Endodermal cell (in vitro differentiated cells): ENCODE measurements at regions not wholly inside any gene's neighbourhood (a gene's known extent, or its start where the extent isn't known, plus 50 kb on each side); places are given as distances from the start of the nearest gene placed in this dataset.
"Not testable (repeated sequence)": the region's sequence is repeated elsewhere in the genome, so short reads cannot be mapped to it uniquely, and the experiment has no call there.

Source experiments
- DNase-seq: peaks from one replicate; pipeline ENCODE4 v3.0.0-alpha.2; 2017
- H3K27ac ChIP-seq: 2 replicates; pipeline ENCODE4 v1.5.1; 2013; ENCODE audit warnings: mild to moderate bottlenecking, low read depth, low read length, moderate library complexity
- H3K27me3 ChIP-seq: 2 replicates; pipeline ENCODE4 v1.6.1; 2013; ENCODE audit warnings: mild to moderate bottlenecking, low read length, moderate library complexity; ENCODE audit not compliant: insufficient read depth, control insufficient read depth, poor library complexity, severe bottlenecking
- H3K36me3 ChIP-seq: 2 replicates; pipeline ENCODE4 v1.7.0; 2013; ENCODE audit warnings: mild to moderate bottlenecking, low read length, moderate library complexity; ENCODE audit not compliant: control insufficient read depth, insufficient read depth
- H3K4me1 ChIP-seq: one replicate; pipeline ENCODE4 v1.7.0; 2013; ENCODE audit warnings: low read length; ENCODE audit not compliant: control insufficient read depth, insufficient read depth
- H3K4me3 ChIP-seq: 2 replicates; pipeline ENCODE4 v1.5.1; 2013; ENCODE audit warnings: mild to moderate bottlenecking, low read length, moderate library complexity
- H3K9ac ChIP-seq: 2 replicates; pipeline ENCODE4 v1.6.1; 2013; ENCODE audit warnings: mild to moderate bottlenecking, low read length, moderate library complexity; ENCODE audit not compliant: poor library complexity, severe bottlenecking; ENCODE audit errors: extremely low read depth
- H3K9me3 ChIP-seq: 2 replicates; pipeline ENCODE4 v1.6.1; 2013; ENCODE audit warnings: mild to moderate bottlenecking, low read length, moderate library complexity; ENCODE audit not compliant: control insufficient read depth
- H3K27ac Mint-ChIP-seq: 2 replicates; pipeline ENCODE4 v1.8.0; 2020; ENCODE audit warnings: mixed read lengths
- H3K27me3 Mint-ChIP-seq: 2 replicates; pipeline ENCODE4 v1.8.0; 2021; ENCODE audit warnings: mild to moderate bottlenecking, mixed read lengths; ENCODE audit not compliant: insufficient read depth
- H3K36me3 Mint-ChIP-seq: 2 replicates; pipeline ENCODE4 v1.8.0; 2020; ENCODE audit warnings: low read depth, mixed read lengths
- H3K4me1 Mint-ChIP-seq: 2 replicates; pipeline ENCODE4 v1.8.0; 2020; ENCODE audit warnings: mixed read lengths
- H3K4me3 Mint-ChIP-seq: 2 replicates; pipeline ENCODE4 v1.8.0; 2020; ENCODE audit warnings: mild to moderate bottlenecking, moderate library complexity, mixed read lengths
- H3K9me3 Mint-ChIP-seq: 2 replicates; pipeline ENCODE4 v1.8.0; 2020; ENCODE audit warnings: mild to moderate bottlenecking, mixed read lengths
- WGBS, 2 experiments: methylation state at CpG; one replicate each; pipeline versions ENCODE4 v1.1.5 to v1.1.7; 2013; ENCODE audit warnings: missing lambda C conversion rate in 2 of 2, mixed read lengths in 1 of 2; ENCODE audit not compliant: insufficient coverage in 1 of 2, insufficient read length in 1 of 2; 5-methylcytosine and 5-hydroxymethylcytosine counted together

DNA sequence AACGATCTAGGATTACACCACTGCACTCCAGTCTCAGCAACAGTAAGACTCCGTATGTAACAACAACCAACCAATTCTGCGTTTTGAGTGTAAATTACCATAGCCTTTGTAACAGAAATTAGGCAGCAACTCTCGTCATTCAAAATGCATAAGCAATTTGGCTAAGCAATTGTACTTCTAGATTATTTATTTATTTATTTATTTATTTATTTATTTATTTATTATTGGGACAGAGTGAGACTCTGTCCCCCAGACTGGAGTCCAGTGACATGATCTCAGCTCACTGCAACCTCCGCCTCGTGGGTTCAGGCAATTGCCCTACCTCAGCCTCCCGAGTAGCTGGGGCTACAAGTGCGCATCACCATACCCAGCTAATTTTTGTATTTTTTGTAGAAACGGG lies 217.7 kb downstream of the POTEG start:
- not testable (repeated sequence) for H3K27me3 Mint-ChIP-seq, H3K9me3 ChIP-seq, H3K36me3 ChIP-seq, H3K4me1 ChIP-seq, H3K4me1 Mint-ChIP-seq, H3K27me3 ChIP-seq, H3K4me3 ChIP-seq, H3K27ac Mint-ChIP-seq, DNase-seq, H3K36me3 Mint-ChIP-seq, H3K9ac ChIP-seq, H3K4me3 Mint-ChIP-seq, H3K27ac ChIP-seq
- peaks cover 14% of the 10 kb centered on the region for H3K9me3 Mint-ChIP-seq
- WGBS, 2 experiments = no CpG with 5 or more reads among the region's 9 CpGs

DNA sequence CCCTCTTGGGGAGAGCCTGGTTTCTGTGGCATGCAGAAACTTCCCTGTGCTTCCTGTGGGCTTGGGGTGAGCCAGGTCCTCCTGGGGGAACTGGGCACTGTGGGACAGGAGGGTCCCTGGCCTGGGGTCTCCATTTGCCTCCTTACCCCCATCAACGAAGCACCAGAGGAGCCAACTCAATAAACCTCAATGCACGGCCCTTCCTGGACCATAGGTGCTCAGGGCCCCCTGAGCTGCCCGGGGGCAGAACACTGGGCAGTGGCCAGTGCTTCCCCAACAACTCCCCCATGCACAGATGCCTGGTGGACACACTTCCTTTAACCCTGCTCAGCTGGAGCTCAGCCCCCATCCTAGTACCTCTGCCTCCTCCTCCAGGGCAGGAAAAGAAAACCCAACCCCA lies 214.7 kb downstream of the POTEG start:
- H3K4me1 ChIP-seq, H3K27me3 Mint-ChIP-seq, H3K4me3 Mint-ChIP-seq, H3K36me3 ChIP-seq, H3K27ac ChIP-seq, H3K9ac ChIP-seq, H3K27ac Mint-ChIP-seq, DNase-seq, H3K4me3 ChIP-seq, H3K36me3 Mint-ChIP-seq, H3K9me3 ChIP-seq, H3K9me3 Mint-ChIP-seq, H3K4me1 Mint-ChIP-seq, H3K27me3 ChIP-seq: not testable (repeated sequence)
- 83% methylated on average over 3 of the region's 3 CpGs; no CpG with 5 or more reads in 1 of the 2 experiments for WGBS, 2 experiments

DNA sequence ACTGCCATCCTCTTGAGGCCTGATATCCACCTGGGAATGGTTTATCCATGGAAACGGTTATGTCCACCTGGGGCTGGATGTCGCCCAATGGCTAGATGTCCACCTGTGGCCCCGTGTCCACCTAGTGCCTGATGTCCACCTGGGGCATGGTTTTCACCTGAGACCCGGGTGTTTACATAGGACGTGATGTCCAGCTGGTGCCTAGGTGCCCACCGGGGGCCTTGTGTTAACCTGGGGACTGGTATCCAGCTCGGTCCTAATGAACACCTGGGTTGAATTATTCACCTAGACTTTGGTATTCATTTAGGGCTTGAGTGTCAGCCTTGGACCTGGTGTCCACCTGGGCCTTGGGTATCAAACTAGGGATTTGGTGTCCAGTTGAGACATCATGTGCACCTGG lies 202.7 kb downstream of the POTEG start:
- H3K27me3 Mint-ChIP-seq, H3K4me1 Mint-ChIP-seq, H3K4me3 ChIP-seq, H3K36me3 Mint-ChIP-seq, H3K9ac ChIP-seq, H3K27me3 ChIP-seq, H3K27ac Mint-ChIP-seq, H3K9me3 Mint-ChIP-seq, H3K36me3 ChIP-seq, DNase-seq, H3K4me1 ChIP-seq, H3K9me3 ChIP-seq, H3K4me3 Mint-ChIP-seq, H3K27ac ChIP-seq: not testable (repeated sequence)
- 75 to 89% methylated on average over 3 to 5 of the region's 7 CpGs for WGBS, 2 experiments

DNA sequence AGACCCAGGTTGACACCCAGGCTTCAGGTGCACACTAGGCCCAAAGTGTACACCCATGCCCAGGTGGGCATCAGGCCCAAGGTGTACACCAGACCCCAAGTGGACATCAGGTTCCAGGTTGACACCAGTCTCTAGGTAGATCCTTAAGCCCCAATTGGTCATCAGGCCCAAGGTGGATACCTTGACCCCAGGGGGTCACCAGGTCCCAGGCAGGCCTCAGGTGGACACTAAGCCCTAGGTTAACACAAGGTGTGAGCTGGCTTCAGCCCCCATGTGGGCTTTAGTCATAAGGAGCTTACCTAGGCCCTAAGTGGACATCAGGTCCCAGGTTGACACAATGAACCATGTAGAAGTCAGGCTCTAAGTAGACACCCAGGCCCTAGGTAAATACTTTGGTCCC lies 200.1 kb downstream of the POTEG start:
- H3K27me3 Mint-ChIP-seq, H3K4me1 Mint-ChIP-seq, H3K27ac ChIP-seq, H3K9me3 Mint-ChIP-seq, H3K27ac Mint-ChIP-seq, DNase-seq, H3K4me1 ChIP-seq, H3K4me3 ChIP-seq, H3K36me3 Mint-ChIP-seq, H3K9ac ChIP-seq, H3K27me3 ChIP-seq, H3K36me3 ChIP-seq, H3K9me3 ChIP-seq, H3K4me3 Mint-ChIP-seq: not testable (repeated sequence)

DNA sequence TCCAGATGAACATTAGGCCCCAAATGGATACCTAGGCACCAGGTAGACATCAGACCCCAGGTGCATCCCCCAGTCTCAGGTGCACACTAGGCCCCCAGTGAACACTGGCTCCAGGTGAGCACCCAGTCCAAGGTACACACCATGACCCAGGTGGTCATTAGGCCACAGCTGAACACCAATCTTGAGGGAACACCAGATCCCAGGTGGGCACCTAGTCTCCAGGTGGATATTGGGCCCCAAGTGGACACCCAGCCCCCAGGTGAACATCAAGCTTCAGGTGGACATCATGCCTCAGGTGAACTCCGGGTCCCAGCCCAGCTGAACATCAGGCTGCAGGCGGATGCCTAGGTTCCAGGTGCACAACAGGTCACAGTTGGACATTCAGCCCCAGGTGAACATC lies 196.5 kb downstream of the POTEG start:
- H3K4me1 ChIP-seq, H3K4me3 Mint-ChIP-seq, H3K4me3 ChIP-seq, H3K9ac ChIP-seq, DNase-seq, H3K36me3 ChIP-seq, H3K9me3 ChIP-seq, H3K36me3 Mint-ChIP-seq, H3K27ac Mint-ChIP-seq, H3K27me3 ChIP-seq, H3K27me3 Mint-ChIP-seq, H3K27ac ChIP-seq, H3K4me1 Mint-ChIP-seq: not testable (repeated sequence)
- WGBS, 2 experiments = 84% methylated on average over 2 of the region's 2 CpGs; no CpG with 5 or more reads in 1 of the 2 experiments
- peaks cover 12% of the 10 kb centered on the region for H3K9me3 Mint-ChIP-seq

DNA sequence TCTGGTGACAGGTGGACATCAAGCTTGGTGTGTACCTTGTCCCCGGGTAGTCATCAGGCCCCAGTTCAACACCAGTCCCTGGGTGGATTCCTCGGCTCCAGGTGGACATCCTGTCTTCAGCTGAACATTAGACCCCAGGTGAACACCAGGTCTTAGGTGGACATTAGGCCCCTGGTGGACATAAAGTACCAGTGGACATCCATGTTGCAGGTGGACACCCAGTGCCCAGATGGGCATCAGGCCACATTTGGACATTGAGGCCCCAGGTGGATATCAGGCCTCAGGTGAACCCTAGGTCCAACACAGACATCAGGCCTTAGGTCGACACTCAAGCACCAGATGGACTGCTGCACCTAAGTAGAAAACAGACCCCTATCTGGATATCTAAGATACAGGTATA lies 195.6 kb downstream of the POTEG start:
- H3K9me3 ChIP-seq, H3K9ac ChIP-seq, H3K27ac ChIP-seq, H3K4me1 Mint-ChIP-seq, H3K27ac Mint-ChIP-seq, H3K36me3 ChIP-seq, H3K4me3 ChIP-seq, H3K27me3 Mint-ChIP-seq, H3K27me3 ChIP-seq, H3K4me1 ChIP-seq, H3K36me3 Mint-ChIP-seq, DNase-seq, H3K4me3 Mint-ChIP-seq: not testable (repeated sequence)
- WGBS, 2 experiments = 92% methylated on average over 2 of the region's 3 CpGs; no CpG with 5 or more reads in 1 of the 2 experiments
- H3K9me3 Mint-ChIP-seq = peaks cover 12% of the 10 kb centered on the region

DNA sequence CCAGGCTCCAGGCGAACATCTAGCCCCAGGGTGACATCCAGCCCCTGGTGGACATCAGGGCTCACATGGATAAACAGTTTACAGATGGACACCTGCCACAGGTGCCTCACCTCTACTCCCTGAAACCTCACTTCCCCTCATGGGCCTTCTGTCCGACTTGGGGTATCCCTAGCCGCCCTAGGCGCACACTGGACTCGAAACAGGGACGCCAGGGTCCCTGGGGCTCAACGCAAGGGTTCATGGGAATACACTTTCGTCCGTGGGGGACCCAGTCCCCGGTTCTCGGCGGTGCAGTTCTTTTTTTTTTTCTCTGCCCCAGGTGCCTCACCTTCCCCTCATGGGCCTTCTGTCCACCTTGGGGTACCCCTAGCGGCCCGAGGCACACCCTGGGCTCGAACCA lies 194.2 kb downstream of the POTEG start:
- not testable (repeated sequence) for H3K4me1 Mint-ChIP-seq, H3K27me3 Mint-ChIP-seq, DNase-seq, H3K4me3 Mint-ChIP-seq, H3K36me3 Mint-ChIP-seq, H3K9me3 ChIP-seq, H3K36me3 ChIP-seq, H3K27ac ChIP-seq, H3K27me3 ChIP-seq, H3K4me3 ChIP-seq, H3K9ac ChIP-seq, H3K4me1 ChIP-seq, H3K27ac Mint-ChIP-seq
- 74% methylated on average over 7 of the region's 15 CpGs; no CpG with 5 or more reads in 1 of the 2 experiments for WGBS, 2 experiments
- H3K9me3 Mint-ChIP-seq = peaks cover 12% of the 10 kb centered on the region
